ENCODE measurements at regions not wholly inside any gene's neighbourhood (a gene's known extent, or its start where the extent isn't known, plus 50 kb on each side); places are given as distances from the start of the nearest gene placed in this dataset.

DNA sequence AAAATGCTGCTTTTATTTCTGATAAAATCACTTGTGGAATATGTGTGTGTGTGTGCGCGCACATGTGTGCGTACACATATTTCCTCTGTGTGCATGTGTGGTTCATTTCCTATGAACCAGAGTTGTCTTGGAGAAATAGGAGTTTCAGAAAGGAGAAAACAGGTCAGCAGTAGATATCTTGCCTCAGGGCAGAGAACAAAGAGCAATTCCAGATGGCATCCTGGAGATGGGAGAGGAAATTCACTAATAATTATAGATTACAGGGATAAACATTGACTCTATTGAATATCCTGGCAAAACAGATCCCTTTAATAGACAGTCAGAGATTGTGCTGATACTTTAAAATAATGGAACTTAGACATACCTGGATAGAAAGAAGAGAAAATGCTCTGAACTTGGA is 298.0 kb downstream of the TRIB2 start:
- DNase-seq (ENCODE audit: low spot score), result no peak

DNA sequence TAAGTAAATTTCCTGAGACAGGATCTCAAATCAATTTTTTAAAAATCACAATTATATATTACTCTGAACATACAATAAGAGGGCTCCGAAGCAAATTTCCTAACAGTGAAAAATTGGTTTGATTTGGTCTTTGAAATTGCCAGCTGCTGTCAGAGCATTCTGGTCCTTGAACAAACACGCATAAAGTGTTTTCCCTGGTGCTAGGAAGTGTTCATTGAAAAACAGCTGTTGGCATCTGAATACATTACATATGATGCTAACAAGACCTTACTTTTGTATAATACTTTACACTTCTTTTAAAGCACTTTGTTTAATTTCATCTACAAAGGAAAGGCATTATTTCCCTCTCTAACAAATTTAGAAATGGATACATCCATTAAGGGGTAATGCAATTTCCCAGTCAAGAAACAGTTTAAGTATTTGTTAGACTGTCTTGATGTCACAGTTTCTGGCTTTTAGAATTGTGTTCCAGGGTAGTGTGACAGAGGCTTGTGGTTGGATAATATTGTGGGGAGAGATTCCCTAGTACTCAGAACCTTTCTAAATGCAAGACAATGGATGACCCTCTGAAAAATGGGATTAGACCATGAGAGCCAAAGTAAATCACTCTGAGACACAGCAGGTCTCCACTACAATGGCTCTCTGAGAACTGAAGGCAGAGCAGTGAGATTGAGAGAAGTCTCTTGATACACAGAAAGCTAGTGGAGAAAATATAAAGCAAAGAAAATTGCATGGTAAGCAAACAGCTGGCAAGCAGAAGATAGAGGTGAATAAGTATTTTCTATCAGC is 299.0 kb downstream of the TRIB2 start:
- no peak for DNase-seq (ENCODE audit: low spot score)

- no peak for DNase-seq (ENCODE audit: low spot score)
These were observed 301.8 kb downstream of the TRIB2 start for GRCh38 chr2:13018490-13018889.

DNA sequence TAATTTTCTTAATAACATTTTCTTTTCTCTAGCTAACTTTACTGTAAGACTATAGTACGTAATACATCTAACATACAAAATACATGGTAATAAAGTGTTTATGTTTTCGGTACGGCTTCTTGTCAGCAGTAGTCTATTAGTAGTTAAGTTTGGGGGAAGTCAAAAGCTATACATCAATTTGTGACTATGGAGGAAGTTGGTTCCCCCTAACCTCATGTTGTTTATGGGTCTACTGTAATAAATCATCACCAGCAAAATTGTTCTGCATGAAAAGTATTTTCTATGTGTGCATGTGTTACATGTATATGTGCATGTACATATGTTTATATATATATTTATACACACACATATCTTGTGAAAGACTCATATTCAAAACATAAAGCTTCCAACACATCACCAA is 303.0 kb downstream of the TRIB2 start:
- DNase-seq (ENCODE audit: low spot score), result no peak

GRCh38 chr2:13020469-13020868 is 303.7 kb downstream of the TRIB2 start:
- no peak for DNase-seq (ENCODE audit: low spot score)

DNA sequence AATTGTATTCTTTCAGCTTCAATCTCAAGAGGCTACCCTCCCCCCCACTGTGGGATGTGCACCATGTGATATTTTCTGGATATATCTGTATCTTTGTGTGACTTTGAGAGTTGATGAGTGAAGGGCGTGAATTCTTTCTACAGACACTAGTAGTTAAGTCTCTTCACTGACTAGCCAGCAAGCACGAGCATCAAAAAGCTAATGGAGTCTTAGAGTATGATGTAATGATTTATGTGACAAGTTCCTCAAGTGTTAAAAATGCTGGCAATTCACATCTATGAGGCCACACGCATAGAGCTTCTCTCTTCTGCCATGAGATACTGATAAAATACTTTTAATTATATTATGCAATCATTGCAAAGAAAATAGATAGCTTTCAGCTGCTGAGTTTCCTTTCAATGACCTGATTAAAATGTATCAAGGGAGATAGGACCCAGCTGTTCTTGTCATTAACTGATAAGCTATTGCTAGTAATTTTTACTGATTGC is 304.8 kb downstream of the TRIB2 start:
- DNase-seq (ENCODE audit: low spot score), result no peak

DNA sequence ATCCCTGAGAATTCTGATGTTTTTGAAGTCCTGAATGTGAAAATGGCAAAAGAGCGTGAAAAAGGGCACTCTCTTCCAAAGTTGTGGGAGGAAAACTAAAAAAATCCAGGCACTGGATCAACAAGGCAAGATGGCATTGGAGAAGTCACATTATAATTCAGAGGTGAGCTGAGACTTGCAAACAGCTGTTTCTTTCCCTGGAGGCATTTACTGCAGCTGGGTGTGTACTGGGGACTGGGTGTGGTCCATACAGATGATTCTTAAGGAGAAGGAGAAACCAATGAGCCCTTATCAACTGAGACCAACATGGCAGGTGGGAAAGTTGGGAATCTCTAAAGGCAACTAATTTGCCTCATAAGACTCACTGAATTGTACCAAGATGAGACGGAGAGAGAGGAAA is 313.9 kb downstream of the TRIB2 start:
- DNase-seq (ENCODE audit: low spot score), result no peak

GRCh38 chr2:13034861-13035260 is 318.1 kb downstream of the TRIB2 start:
- no peak for DNase-seq (ENCODE audit: low spot score)

GRCh38 chr2:13035866-13036265 is 319.1 kb downstream of the TRIB2 start:
- no peak for DNase-seq (ENCODE audit: low spot score)

- DNase-seq (ENCODE audit: low spot score), result no peak
These were observed 323.3 kb downstream of the TRIB2 start for GRCh38 chr2:13040043-13040442.

- DNase-seq (ENCODE audit: low spot score), result peak; percentile 15
These were observed 329.9 kb downstream of the TRIB2 start for GRCh38 chr2:13046557-13047165.

DNA sequence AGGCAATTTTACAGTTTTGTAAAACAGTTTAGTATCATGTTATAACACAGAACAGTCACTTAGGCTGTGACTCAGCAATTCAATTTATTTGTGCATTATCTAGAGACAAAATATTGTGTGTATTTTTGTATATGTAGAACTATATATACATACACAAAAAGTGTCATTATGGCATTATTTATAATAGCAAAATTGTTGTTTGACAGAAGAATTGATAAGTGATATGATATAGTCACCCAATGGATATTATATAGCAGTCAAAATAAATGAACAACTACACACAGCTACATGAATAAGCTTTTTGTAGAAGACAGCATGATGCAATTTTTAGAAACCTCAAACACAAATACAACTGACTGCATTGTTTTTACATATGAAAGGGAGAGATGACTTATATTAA is 334.0 kb downstream of the TRIB2 start:
- DNase-seq (ENCODE audit: low spot score), result no peak

DNA sequence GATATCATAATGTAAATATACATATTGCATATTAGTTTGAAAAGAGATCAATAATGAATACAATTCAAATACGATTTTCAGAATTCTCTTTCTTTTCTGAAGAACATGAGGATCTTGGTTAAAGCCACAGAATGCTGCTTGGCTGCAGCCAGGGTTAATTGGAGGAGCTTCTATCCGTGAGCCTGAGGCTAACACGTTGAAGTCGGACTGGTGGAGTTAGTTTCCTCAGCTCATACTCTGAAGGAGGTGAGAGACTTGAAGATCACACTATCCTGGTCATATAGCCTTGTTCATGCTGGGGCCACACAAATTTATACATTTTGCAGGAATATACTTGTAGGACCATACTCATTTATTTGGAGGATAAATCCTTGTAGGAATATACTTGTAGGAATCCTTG is 335.8 kb downstream of the TRIB2 start:
- no peak for DNase-seq (ENCODE audit: low spot score)

DNA sequence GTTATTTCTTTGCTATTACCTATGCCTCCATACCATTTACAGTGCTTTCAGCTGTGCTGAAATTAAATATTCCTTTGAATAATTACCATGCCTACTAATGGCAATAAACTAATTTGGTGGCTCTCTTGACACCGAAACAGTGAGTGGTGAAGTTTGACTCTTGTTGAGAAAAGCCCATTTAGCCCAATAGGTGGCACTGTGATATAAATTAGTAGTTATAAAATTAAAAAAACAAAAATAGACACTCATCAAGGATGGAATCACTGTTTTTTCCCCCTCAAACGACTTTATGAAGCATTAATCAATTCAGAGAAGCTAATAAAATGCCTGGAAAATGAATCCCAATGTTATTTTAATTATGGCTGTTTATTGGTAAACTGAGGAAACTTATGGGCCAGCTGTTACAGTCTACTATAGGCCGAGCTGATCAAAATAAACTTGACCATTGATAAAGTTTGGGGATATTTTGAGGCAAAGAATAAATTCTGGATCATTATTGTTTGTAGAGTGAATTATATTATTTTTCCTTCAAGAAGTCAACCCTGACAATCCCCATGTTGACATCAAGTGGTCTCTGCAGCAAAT is 339.6 kb downstream of the TRIB2 start:
- no peak for DNase-seq (ENCODE audit: low spot score)

DNA sequence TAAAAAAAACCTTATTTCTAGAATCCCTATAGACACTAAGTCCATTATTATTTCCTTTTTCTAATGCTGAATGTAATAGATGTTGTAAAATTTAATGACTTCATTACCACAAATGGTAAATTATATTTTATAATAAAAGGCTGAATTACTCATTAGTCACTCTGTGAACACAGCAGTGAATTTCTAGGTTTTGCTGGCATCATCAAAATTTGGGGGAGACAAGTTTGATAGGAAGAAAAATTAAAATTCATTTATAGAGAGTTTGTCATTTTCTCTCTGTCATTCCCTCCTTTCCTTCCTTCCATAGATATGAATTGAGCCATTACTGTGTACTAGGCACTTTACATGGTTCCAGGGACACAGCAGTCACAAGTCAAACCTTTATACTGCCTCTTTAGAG is 340.9 kb downstream of the TRIB2 start:
- no peak for DNase-seq (ENCODE audit: low spot score)

DNA sequence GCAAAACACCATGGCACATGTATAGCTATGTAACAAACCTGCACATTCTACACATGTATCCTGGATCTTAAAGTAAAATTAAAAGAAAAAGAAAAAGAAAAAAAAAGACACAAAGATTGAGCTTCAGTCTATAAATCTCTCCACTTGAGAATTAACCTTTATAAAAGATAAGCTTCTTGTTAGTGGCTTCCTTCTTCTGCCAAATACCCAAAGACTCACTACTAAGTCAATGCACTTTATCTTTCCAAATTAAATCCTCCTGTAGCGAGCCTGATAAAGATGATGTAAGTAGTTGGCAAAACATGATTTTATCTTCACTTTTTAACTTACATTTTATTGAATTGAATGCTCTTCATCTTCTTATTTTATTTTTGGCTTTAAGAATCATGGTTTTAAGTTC is 349.9 kb downstream of the TRIB2 start:
- DNase-seq (ENCODE audit: low spot score), result no peak

DNA sequence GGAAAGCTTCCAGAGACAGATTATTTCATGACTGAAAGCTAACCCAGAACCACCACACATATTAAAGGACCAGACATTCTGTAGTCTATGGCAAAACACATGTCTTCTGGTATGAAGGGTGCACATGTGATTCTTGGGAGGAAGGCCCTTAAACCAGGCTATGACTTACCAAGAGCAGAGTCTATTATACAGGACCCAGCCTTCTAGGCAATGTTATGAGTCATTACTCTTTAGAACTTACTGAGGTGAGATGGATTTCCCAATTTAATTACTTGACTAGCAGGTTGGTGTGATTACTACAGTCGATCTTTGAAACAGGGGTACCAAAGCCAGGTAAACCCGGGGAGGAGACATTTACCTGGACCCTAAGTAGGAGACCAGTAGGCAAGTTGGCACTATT is 350.8 kb downstream of the TRIB2 start:
- DNase-seq (ENCODE audit: low spot score), result no peak

DNA sequence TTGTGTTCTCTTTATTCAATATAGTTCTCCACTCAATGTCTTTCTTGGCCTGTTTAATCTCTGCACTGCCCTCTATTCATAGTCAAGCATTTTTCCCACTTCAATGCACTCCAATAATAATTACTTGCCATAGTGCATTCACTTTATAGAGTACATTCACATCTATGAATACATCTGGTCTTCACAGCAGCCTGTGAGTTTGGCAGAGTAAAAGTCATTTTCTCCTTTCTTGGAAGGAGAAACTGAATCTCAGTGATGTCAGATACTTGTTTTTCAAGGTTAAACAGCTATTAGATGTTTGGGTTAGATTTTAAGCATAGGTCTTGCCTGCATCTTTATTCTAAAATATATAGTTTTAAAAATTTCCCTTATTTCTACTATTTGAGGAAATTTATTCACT is 373.2 kb downstream of the TRIB2 start:
- DNase-seq (ENCODE audit: low spot score), result no peak

GRCh38 chr2:13091455-13091854 is 374.7 kb downstream of the TRIB2 start:
- DNase-seq (ENCODE audit: low spot score), result peak; percentile 12

DNA sequence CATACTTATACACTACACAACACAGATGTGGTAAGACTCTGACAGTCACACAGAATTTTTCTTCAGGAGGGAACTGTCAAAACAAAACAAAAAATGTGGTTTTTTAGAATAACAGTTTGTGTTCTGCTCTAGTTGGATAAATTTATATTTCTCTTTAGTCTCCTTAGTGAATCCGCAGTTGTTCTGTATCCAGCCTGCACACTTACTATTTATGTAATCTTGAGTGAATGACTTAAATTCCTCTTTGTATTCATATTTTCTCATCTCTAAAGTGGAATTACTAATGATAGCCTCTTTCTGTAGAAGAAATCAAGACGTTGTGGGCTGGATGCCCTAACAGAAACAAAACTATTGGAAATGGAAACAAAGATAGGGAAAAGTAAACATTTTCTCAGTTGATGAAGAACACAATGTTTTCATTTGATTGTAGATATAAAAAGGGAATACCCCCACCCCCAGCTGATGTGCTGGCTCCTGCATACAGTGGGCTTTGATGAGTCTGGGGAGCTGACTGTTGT is 375.2 kb downstream of the TRIB2 start:
- DNase-seq (ENCODE audit: low spot score), result no peak

DNA sequence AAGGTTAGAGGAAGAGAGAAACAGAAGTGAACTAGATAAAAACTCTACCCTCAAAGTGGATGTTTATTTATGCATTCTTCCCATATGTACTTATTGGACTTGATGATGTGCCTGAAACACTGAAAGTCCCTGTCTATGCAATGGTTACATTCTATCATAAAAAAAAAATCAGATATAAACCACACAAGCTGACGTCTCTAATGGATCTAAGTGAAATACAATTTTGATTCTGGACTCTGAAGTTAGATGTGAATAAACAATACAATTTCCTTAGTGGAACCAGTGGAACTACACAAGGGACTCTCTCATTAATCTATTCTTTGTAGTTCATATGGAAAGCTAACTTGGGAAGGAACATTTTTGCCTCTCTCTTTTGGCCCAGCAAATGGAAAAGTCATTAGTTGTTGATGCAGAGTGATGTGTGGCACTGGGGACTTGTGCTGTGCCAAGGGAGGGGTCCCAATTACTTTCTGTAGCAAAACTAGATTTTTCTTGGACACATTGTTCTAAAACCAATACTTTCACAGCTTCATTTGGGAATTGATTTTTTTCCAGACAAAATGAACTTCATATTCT is 376.8 kb downstream of the TRIB2 start:
- DNase-seq (ENCODE audit: low spot score), result no peak

DNA sequence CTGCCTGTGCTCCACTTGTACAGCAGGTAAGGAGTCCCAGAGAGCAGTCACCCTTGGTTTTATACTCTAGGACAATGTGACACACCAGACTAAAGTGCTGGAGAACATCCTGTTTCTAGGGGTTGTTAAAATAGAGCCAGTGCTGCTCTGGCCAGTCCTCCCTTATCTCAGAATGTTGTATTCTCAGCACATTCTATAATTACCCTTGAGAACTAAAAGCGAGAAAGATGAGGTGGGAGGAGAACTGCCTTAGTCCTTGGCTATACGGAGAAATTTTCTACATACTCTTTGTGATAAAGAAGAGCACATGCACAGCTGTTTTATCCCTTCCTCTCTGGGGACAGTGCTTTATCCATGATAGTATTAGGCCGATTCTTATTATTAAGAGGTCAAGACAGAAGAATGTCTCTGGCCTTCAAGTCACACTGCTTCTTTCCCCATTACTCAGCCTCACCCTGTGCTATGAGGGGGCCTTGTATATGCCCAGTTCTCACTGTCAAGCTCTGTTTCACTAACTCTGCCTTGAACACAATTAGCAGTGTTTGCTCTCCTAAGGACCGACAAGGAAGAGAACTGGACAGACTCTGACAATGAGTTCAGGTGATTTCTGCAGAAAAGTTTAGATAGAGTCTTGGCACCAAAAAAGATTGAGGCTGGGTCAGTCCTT is 385.8 kb downstream of the TRIB2 start:
- no peak for DNase-seq (ENCODE audit: low spot score)
